ENCODE measurements at regions not wholly inside any gene's neighbourhood (a gene's known extent, or its start where the extent isn't known, plus 50 kb on each side); places are given as distances from the start of the nearest gene placed in this dataset.

DNA sequence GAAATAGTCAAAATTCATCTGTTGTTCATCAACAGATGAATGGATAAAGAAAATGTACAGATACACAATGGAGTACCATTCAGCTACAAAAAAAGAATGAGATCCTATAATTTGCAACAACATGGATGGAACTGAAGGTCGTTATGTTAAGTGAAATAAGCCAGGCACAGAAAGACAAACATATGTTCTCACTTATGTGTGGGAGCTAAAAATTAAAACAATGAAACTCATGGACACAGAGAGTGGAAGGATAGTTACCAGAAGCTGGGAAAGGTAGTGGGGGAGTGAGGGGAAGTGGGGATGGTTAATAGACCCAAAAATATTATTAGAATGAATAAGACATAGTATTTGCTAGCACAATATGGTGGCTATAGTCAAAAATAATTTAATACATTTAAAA, 70.0 kb upstream of the KCNMA1 start:
- in situ Hi-C loops (cut with MboI; ENCODE audit: low pct_ligation_motif_present in 1 of 4, low pct_unique_long_range_greater_than_20kb in 1 of 4, low sequenced_read_pairs in 3 of 4), result no loop called here

DNA sequence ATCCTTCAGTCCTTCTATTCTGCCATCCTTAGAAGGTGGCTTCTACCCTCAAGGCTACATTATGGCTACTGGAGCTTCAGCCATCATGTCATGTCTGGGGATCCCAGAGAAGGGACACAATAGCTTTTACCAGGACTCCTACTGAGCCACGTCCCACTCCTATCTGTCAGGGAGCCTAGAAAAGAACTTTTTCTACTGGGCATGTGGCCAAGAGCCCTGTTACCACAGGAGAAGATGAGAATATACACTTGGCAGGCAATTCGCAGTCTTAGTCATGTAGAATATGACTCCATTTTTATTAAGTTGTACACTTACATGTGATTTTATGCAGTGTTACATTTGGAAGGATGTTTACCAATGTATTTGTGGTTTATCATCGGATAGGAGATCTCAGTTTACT, 64.6 kb upstream of the KCNMA1 start:
- in situ Hi-C loops (cut with MboI; ENCODE audit: low pct_ligation_motif_present in 1 of 4, low pct_unique_long_range_greater_than_20kb in 1 of 4, low sequenced_read_pairs in 3 of 4), result no loop called here
- H3K36me3 ChIP-seq, result no peaks in the 10 kb centered on the region
- no peak overlapping the region for H3K4me3 ChIP-seq
- H3K27ac ChIP-seq, result no peak overlapping the region
- intact Hi-C loops (cut with DNase I; ENCODE audit: low total_unique reads), result no loop called here
- no peaks in the 10 kb centered on the region for H3K9me3 ChIP-seq
- no peak for DNase-seq
- no peaks in the 10 kb centered on the region for H3K4me1 ChIP-seq
- no peaks in the 10 kb centered on the region for H3K27me3 ChIP-seq
- WGBS, 2 donors (ENCODE audit: low coverage in 1 of 2), result 56 to 78% methylated on average over 2 to 3 of the region's 3 CpGs
- no peak for TF ChIP-seq POLR2AphosphoS5 (IDR thresholded peaks at IDR 0.05)
- no peak for TF ChIP-seq POLR2A (IDR thresholded peaks at IDR 0.05)
- no peak for TF ChIP-seq EP300 (IDR thresholded peaks at IDR 0.05; ENCODE audit: low read depth)
- TF ChIP-seq, protein P1, sequence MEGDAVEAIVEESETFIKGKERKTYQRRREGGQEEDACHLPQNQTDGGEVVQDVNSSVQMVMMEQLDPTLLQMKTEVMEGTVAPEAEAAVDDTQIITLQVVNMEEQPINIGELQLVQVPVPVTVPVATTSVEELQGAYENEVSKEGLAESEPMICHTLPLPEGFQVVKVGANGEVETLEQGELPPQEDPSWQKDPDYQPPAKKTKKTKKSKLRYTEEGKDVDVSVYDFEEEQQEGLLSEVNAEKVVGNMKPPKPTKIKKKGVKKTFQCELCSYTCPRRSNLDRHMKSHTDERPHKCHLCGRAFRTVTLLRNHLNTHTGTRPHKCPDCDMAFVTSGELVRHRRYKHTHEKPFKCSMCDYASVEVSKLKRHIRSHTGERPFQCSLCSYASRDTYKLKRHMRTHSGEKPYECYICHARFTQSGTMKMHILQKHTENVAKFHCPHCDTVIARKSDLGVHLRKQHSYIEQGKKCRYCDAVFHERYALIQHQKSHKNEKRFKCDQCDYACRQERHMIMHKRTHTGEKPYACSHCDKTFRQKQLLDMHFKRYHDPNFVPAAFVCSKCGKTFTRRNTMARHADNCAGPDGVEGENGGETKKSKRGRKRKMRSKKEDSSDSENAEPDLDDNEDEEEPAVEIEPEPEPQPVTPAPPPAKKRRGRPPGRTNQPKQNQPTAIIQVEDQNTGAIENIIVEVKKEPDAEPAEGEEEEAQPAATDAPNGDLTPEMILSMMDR (IDR thresholded peaks at IDR 0.05), result no peak

More for the DNA sequence above, 70.0 kb upstream of the KCNMA1 start:
- intact Hi-C loops (cut with DNase I; ENCODE audit: low total_unique reads), result no loop called here
- TF ChIP-seq, protein P1 (IDR thresholded peaks at IDR 0.05), result no peak
- no peak for TF ChIP-seq EP300 (IDR thresholded peaks at IDR 0.05; ENCODE audit: low read depth)
- TF ChIP-seq POLR2AphosphoS5 (IDR thresholded peaks at IDR 0.05), result no peak
- no peaks in the 10 kb centered on the region for H3K9me3 ChIP-seq
- no peak for DNase-seq
- whole genome bisulfite sequencing, 2 donors (ENCODE audit: low coverage in 1 of 2), result 30 to 50% methylated on average over 1 of the region's 1 CpG
- no peaks in the 10 kb centered on the region for H3K36me3 ChIP-seq
- peaks cover 0 to 7% (median 3%) of the 10 kb centered on the region in 4 donors for H3K4me1 ChIP-seq
- H3K27ac ChIP-seq, result no peak overlapping the region
- H3K27me3 ChIP-seq, result peaks cover 23% of the 10 kb centered on the region
- H3K4me3 ChIP-seq, result no peak overlapping the region

DNA sequence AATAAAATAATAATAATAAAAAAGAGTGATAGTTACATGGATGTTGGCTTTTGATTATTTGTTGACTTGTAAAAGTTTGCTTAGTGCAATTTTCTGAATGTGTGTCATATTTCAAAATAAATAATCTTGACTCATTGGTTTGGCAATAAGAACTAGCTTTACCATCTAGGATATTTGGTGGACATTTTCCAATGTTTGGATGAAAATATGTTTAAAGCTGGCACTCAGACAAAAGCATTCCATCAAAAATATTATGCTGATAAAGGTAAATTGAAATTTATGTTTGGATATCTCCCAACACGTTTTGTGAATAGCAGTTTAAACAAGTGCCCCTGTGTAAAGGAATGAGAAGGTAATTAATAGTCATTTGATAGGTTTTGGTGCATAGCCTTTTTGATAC, 62.5 kb upstream of the KCNMA1 start:
- no peaks in the 10 kb centered on the region for H3K9me3 ChIP-seq
- in situ Hi-C loops (cut with MboI; ENCODE audit: low pct_ligation_motif_present in 1 of 4, low pct_unique_long_range_greater_than_20kb in 1 of 4, low sequenced_read_pairs in 3 of 4), result no loop called here
- no peaks in the 10 kb centered on the region for H3K4me1 ChIP-seq
- no peak overlapping the region for H3K4me3 ChIP-seq
- H3K36me3 ChIP-seq, result no peaks in the 10 kb centered on the region
- TF ChIP-seq EP300 (IDR thresholded peaks at IDR 0.05; ENCODE audit: low read depth) (no peak), POLR2AphosphoS5 (IDR thresholded peaks at IDR 0.05) (no peak), POLR2A (IDR thresholded peaks at IDR 0.05) (no peak)
- TF ChIP-seq, protein P1 (IDR thresholded peaks at IDR 0.05), result no peak
- intact Hi-C loops (cut with DNase I; ENCODE audit: low total_unique reads), result no loop called here
- H3K27ac ChIP-seq, result no peak overlapping the region
- H3K27me3 ChIP-seq, result no peaks in the 10 kb centered on the region
- no peak for DNase-seq
- 57 to 80% methylated on average over 1 of the region's 1 CpG for WGBS, 2 donors (ENCODE audit: low coverage in 1 of 2)

DNA sequence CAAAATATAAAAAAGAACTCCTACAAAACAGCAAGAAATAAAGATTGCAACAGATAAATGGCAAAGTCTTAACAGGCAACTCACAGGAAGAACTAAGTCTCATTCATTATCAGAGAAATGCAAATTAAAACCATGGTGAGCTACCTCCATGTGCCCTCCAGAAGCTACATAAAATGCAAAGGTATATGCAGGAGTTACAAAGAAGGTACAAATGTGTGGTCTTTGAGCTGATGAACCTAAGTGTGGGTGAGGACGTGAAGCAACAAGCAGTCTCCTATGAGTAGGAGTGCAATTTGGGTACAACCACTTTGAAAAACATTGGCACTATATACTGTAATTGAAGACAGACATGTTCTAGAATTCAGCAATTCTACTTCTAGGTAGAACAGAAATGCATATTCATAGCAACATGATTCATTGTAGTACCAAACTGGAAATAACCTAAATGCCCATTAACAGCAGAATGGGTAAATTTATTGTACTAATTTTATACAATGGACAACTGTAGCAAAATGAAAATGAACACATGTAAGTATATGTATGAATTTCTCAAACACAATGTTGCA, 61.6 kb upstream of the KCNMA1 start:
- WGBS, 2 donors (ENCODE audit: low coverage in 1 of 2), result 61% methylated on average over 1 of the region's 1 CpG; no CpG with 5 or more reads in 1 of the 2 donors
- intact Hi-C loops (cut with DNase I; ENCODE audit: low total_unique reads), result no loop called here
- no peaks in the 10 kb centered on the region for H3K36me3 ChIP-seq

More for the DNA sequence above, 61.6 kb upstream of the KCNMA1 start:
- in situ Hi-C loops (cut with MboI; ENCODE audit: low pct_ligation_motif_present in 1 of 4, low pct_unique_long_range_greater_than_20kb in 1 of 4, low sequenced_read_pairs in 3 of 4), result no loop called here
- Histone ChIP-seq H3K4me1 (no peaks in the 10 kb centered on the region), H3K27ac (no peak overlapping the region), H3K9me3 (no peaks in the 10 kb centered on the region), H3K4me3 (no peak overlapping the region), H3K27me3 (no peaks in the 10 kb centered on the region)
- no peak for TF ChIP-seq EP300 (IDR thresholded peaks at IDR 0.05; ENCODE audit: low read depth)
- no peak for TF ChIP-seq POLR2AphosphoS5 (IDR thresholded peaks at IDR 0.05)
- no peak for TF ChIP-seq POLR2A (IDR thresholded peaks at IDR 0.05)
- TF ChIP-seq, protein P1 (IDR thresholded peaks at IDR 0.05), result no peak
- DNase-seq, result no peak

Measured in transverse colon (tissue), 4 donors.